ENCODE measurements at regions not wholly inside any gene's neighbourhood (a gene's known extent, or its start where the extent isn't known, plus 50 kb on each side); places are given as distances from the start of the nearest gene placed in this dataset.

DNA sequence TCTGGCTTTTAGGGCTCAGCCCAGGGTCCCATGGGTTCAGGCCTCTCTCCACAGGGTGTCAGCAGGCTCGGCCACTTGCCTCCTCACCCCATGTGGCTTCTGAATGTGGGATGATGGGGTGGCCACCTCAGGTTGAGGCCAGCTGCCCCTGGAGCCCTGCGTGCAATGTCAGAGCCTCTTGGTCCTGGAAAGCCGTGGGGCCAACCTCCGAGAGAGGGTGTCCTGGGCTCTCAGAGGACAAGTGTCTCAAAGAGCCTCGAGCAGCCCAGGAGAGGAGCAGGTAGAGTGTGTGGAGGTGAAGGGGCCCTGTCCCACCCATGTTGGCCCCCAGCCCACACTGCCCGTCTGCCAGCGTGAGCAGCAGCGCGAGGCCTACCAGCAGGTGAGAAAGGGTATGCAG lies 86.0 kb downstream of the PLXNA1 start:
- Histone ChIP-seq H2AFZ (no peak overlapping the region), H3K9me2 (ENCODE audit: insufficient read depth) (no peaks in the 10 kb centered on the region), H3K27ac (no peak overlapping the region), H3K4me1 (ENCODE audit: insufficient read depth) (peaks cover 6% of the 10 kb centered on the region), H3K9ac (no peak overlapping the region), H4K20me1 (ENCODE audit: insufficient read depth) (no peaks in the 10 kb centered on the region), H3K4me3 (no peak overlapping the region), H3K4me2 (ENCODE audit: unreplicated experiment) (no peak overlapping the region), H3K9me3 (ENCODE audit: low read depth) (no peaks in the 10 kb centered on the region), H3F3A (ENCODE audit: insufficient read depth) (no peaks in the 10 kb centered on the region), H3K79me2 (ENCODE audit: insufficient read depth) (no peaks in the 10 kb centered on the region), H3K36me3 (ENCODE audit: low read depth) (no peaks in the 10 kb centered on the region), H3K27me3 (replicated peaks; ENCODE audit: insufficient read depth) (peaks cover 24% of the 10 kb centered on the region)
- DNase-seq, result no peak
- in situ Hi-C loops (cut with MboI), result no loop called here
- TF ChIP-seq EZH2phosphoT487 (IDR thresholded peaks at IDR 0.05; ENCODE audit: insufficient read depth, low read depth) (no peak), EZH2 (IDR thresholded peaks at IDR 0.05; ENCODE audit: insufficient read depth, poor library complexity, severe bottlenecking) (no peak)
- WGBS, 2 experiments (ENCODE audit: low coverage in 1 of 2, low lambda C conversion rate in 2 of 2, missing lambda C conversion rate in 2 of 2), result 65 to 70% methylated on average over 8 to 9 of the region's 9 CpGs

GRCh38 chr3:127069814-127070440 lies 87.0 kb downstream of the PLXNA1 start:
- H3K9me2 ChIP-seq (ENCODE audit: insufficient read depth), result no peaks in the 10 kb centered on the region
- in situ Hi-C loops (cut with MboI), result no loop called here
- H4K20me1 ChIP-seq (ENCODE audit: insufficient read depth), result no peaks in the 10 kb centered on the region
- 74 to 77% methylated on average over 14 of the region's 14 CpGs for WGBS, 2 experiments (ENCODE audit: low coverage in 1 of 2, low lambda C conversion rate in 2 of 2, missing lambda C conversion rate in 2 of 2)
- no peak overlapping the region for H3K4me3 ChIP-seq
- no peaks in the 10 kb centered on the region for H3K79me2 ChIP-seq (ENCODE audit: insufficient read depth)
- H3F3A ChIP-seq (ENCODE audit: insufficient read depth), result peaks cover 9% of the 10 kb centered on the region
- H2AFZ ChIP-seq, result no peak overlapping the region
- H3K27me3 ChIP-seq (replicated peaks; ENCODE audit: insufficient read depth), result peaks cover 24% of the 10 kb centered on the region
- H3K9ac ChIP-seq, result no peak overlapping the region
- no peaks in the 10 kb centered on the region for H3K9me3 ChIP-seq (ENCODE audit: low read depth)
- H3K4me1 ChIP-seq (ENCODE audit: insufficient read depth), result peaks cover 6% of the 10 kb centered on the region
- no peak overlapping the region for H3K27ac ChIP-seq
- H3K36me3 ChIP-seq (ENCODE audit: low read depth), result no peaks in the 10 kb centered on the region
- no peak overlapping the region for H3K4me2 ChIP-seq (ENCODE audit: unreplicated experiment)
- TF ChIP-seq EZH2 (IDR thresholded peaks at IDR 0.05; ENCODE audit: insufficient read depth, poor library complexity, severe bottlenecking) (no peak), EZH2phosphoT487 (IDR thresholded peaks at IDR 0.05; ENCODE audit: insufficient read depth, low read depth) (no peak)
- DNase-seq, result no peak

DNA sequence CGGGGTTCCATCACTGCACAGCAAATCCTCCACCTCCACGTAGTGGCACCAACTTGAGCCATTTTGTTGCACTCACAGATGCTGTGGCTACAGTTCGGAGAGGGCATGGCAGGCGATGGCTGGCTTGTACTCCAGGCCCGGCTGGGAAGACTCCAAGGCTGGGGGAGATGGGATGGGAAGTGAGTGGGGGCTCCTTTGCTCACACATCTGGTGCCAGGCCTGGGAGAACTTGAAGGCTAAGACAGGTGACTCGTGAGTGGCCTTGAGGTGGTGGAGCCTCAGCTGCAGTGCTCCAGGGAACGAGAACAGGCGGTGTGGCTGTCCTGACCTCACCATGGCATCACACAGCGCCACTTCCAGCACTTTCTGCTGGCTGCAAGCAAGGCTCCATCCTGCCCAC lies 87.9 kb downstream of the PLXNA1 start:
- H3K9me3 ChIP-seq (ENCODE audit: low read depth), result no peaks in the 10 kb centered on the region
- H2AFZ ChIP-seq, result no peak overlapping the region
- peaks cover 15% of the 10 kb centered on the region for H3F3A ChIP-seq (ENCODE audit: insufficient read depth)
- in situ Hi-C loops (cut with MboI), result no loop called here
- no peaks in the 10 kb centered on the region for H4K20me1 ChIP-seq (ENCODE audit: insufficient read depth)
- H3K9ac ChIP-seq, result no peak overlapping the region
- no peaks in the 10 kb centered on the region for H3K9me2 ChIP-seq (ENCODE audit: insufficient read depth)
- H3K36me3 ChIP-seq (ENCODE audit: low read depth), result no peaks in the 10 kb centered on the region
- H3K27ac ChIP-seq, result no peak overlapping the region
- 68 to 70% methylated on average over 9 of the region's 9 CpGs for WGBS, 2 experiments (ENCODE audit: low coverage in 1 of 2, low lambda C conversion rate in 2 of 2, missing lambda C conversion rate in 2 of 2)
- DNase-seq, result no peak
- no peak overlapping the region for H3K4me2 ChIP-seq (ENCODE audit: unreplicated experiment)
- peaks cover 24% of the 10 kb centered on the region for H3K27me3 ChIP-seq (replicated peaks; ENCODE audit: insufficient read depth)
- no peaks in the 10 kb centered on the region for H3K4me1 ChIP-seq (ENCODE audit: insufficient read depth)
- TF ChIP-seq EZH2phosphoT487 (IDR thresholded peaks at IDR 0.05; ENCODE audit: insufficient read depth, low read depth) (no peak), EZH2 (IDR thresholded peaks at IDR 0.05; ENCODE audit: insufficient read depth, poor library complexity, severe bottlenecking) (no peak)
- no peaks in the 10 kb centered on the region for H3K79me2 ChIP-seq (ENCODE audit: insufficient read depth)
- H3K4me3 ChIP-seq, result no peak overlapping the region

DNA sequence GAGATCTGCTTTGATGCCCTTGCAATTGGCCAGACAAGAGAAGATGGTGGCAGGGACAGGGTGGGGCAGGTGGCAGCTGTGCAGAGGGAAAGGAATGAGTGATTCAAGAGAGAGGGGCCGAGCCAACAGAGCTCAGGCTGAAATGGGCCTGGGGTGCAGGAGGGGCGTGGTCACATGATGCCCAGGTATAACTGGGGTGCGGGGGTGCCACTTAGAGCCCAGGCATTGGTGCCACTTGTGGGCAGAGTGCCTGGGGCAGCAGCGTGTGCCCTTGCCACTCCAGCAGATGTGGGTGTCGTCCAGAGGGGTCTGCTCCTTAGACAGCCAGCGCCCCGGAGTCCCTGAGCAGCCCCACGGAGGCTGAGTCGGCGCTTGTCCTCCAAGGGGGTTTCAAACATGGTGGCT lies 88.7 kb downstream of the PLXNA1 start:
- no peak for DNase-seq
- H3K79me2 ChIP-seq (ENCODE audit: insufficient read depth), result no peaks in the 10 kb centered on the region
- no peaks in the 10 kb centered on the region for H3K36me3 ChIP-seq (ENCODE audit: low read depth)
- no peak overlapping the region for H3K4me2 ChIP-seq (ENCODE audit: unreplicated experiment)
- peaks cover 24% of the 10 kb centered on the region for H3K27me3 ChIP-seq (replicated peaks; ENCODE audit: insufficient read depth)
- no peak overlapping the region for H3K4me3 ChIP-seq
- H3K9me3 ChIP-seq (ENCODE audit: low read depth), result no peaks in the 10 kb centered on the region
- in situ Hi-C loops (cut with MboI), result no loop called here
- no peaks in the 10 kb centered on the region for H3K9me2 ChIP-seq (ENCODE audit: insufficient read depth)
- H3F3A ChIP-seq (ENCODE audit: insufficient read depth), result peaks cover 16% of the 10 kb centered on the region
- WGBS, 2 experiments (ENCODE audit: low coverage in 1 of 2, low lambda C conversion rate in 2 of 2, missing lambda C conversion rate in 2 of 2), result 58 to 69% methylated on average over 10 of the region's 10 CpGs
- H3K4me1 ChIP-seq (ENCODE audit: insufficient read depth), result no peaks in the 10 kb centered on the region
- H4K20me1 ChIP-seq (ENCODE audit: insufficient read depth), result no peaks in the 10 kb centered on the region
- TF ChIP-seq EZH2 (IDR thresholded peaks at IDR 0.05; ENCODE audit: insufficient read depth, poor library complexity, severe bottlenecking) (no peak), EZH2phosphoT487 (IDR thresholded peaks at IDR 0.05; ENCODE audit: insufficient read depth, low read depth) (no peak)
- H2AFZ ChIP-seq, result no peak overlapping the region
- no peak overlapping the region for H3K27ac ChIP-seq
- H3K9ac ChIP-seq, result no peak overlapping the region
